H9 (cell line): ENCODE measurements at regions not wholly inside any gene's neighbourhood (a gene's known extent, or its start where the extent isn't known, plus 50 kb on each side); places are given as distances from the start of the nearest gene placed in this dataset.

Experiments
- DNase-seq: peaks from one replicate; pipeline ENCODE4 v3.0.0-alpha.2; 2017
- H2AFZ ChIP-seq: one replicate; pipeline ENCODE4 v1.6.1; 2013; ENCODE audit warnings: mild to moderate bottlenecking, low read length, control low read depth, moderate library complexity
- H2AK5ac ChIP-seq: 2 replicates; pipeline ENCODE4 v1.6.1; 2013; ENCODE audit warnings: low read length, control low read depth, mixed read lengths; ENCODE audit not compliant: insufficient read length
- H2BK120ac ChIP-seq: one replicate; pipeline ENCODE4 v1.6.1; 2013; ENCODE audit warnings: low read depth, mild to moderate bottlenecking, low read length, control low read depth, inconsistent platforms; ENCODE audit not compliant: poor library complexity, severe bottlenecking
- H2BK12ac ChIP-seq: 2 replicates; pipeline ENCODE4 v1.6.1; 2013; ENCODE audit warnings: low read length, control low read depth, mixed read lengths, low read depth; ENCODE audit not compliant: insufficient read length
- H2BK15ac ChIP-seq: 2 replicates; pipeline ENCODE4 v1.6.1; 2013; ENCODE audit warnings: low read depth, low read length, control low read depth
- H2BK20ac ChIP-seq: one replicate; pipeline ENCODE4 v1.6.1; 2013; ENCODE audit warnings: low read depth, mild to moderate bottlenecking, low read length, control low read depth, inconsistent platforms; ENCODE audit not compliant: poor library complexity, severe bottlenecking
- H2BK5ac ChIP-seq: 2 replicates; pipeline ENCODE4 v1.6.1; 2013; ENCODE audit warnings: low read length, control low read depth, mixed read lengths; ENCODE audit not compliant: insufficient read length
- H3K14ac ChIP-seq: 2 replicates; pipeline ENCODE4 v1.6.1; 2013; ENCODE audit warnings: low read length, control low read depth; ENCODE audit not compliant: insufficient read depth
- H3K18ac ChIP-seq: 2 replicates; pipeline ENCODE4 v1.6.1; 2013; ENCODE audit warnings: low read depth, mild to moderate bottlenecking, mixed read lengths, low read length, control low read depth; ENCODE audit not compliant: insufficient read length
- H3K23ac ChIP-seq: 2 replicates; pipeline ENCODE4 v1.6.1; 2013; ENCODE audit warnings: low read length, control low read depth, mixed read lengths, low read depth; ENCODE audit not compliant: insufficient read length
- H3K23me2 ChIP-seq: 2 replicates; pipeline ENCODE4 v1.6.1; 2013; ENCODE audit warnings: low read depth, mild to moderate bottlenecking, mixed read lengths, low read length, control low read depth; ENCODE audit not compliant: insufficient read length, poor library complexity, severe bottlenecking
- H3K27ac ChIP-seq: 2 replicates; pipeline ENCODE4 v1.5.1; 2013; ENCODE audit warnings: low read length, control low read depth, mixed read lengths, low read depth; ENCODE audit not compliant: insufficient read length
- H3K27me3 ChIP-seq: 2 replicates; pipeline ENCODE4 v1.6.1; 2013; ENCODE audit warnings: low read length, control low read depth, inconsistent platforms; ENCODE audit not compliant: insufficient read depth
- H3K4ac ChIP-seq: 2 replicates; pipeline ENCODE4 v1.6.1; 2013; ENCODE audit warnings: low read depth, mild to moderate bottlenecking, control low read depth, inconsistent platforms, low read length, moderate library complexity
- H3K4me1 ChIP-seq: 2 replicates; pipeline ENCODE4 v1.6.1; 2013; ENCODE audit warnings: low read length, control low read depth, inconsistent platforms; ENCODE audit not compliant: insufficient read depth
- H3K4me2 ChIP-seq: 2 replicates; pipeline ENCODE4 v1.6.1; 2013; ENCODE audit warnings: low read length, control low read depth, mixed read lengths; ENCODE audit not compliant: insufficient read length, insufficient read depth
- H3K56ac ChIP-seq: 2 replicates; pipeline ENCODE4 v1.6.1; 2013; ENCODE audit warnings: low read depth, mild to moderate bottlenecking, mixed read lengths, low read length, control low read depth; ENCODE audit not compliant: insufficient read length
- H3K79me1 ChIP-seq: 2 replicates; pipeline ENCODE4 v1.6.1; 2013; ENCODE audit warnings: low read depth, mild to moderate bottlenecking, moderate library complexity, low read length, control low read depth, inconsistent platforms; ENCODE audit not compliant: insufficient read depth, poor library complexity, severe bottlenecking
- H3K79me2 ChIP-seq: 2 replicates; pipeline ENCODE4 v1.6.1; 2013; ENCODE audit warnings: low read length, control low read depth, inconsistent platforms; ENCODE audit not compliant: insufficient read depth
- H3K9ac ChIP-seq: 2 replicates; pipeline ENCODE4 v1.6.1; 2013; ENCODE audit warnings: low read length, control low read depth, mixed read lengths; ENCODE audit not compliant: insufficient read length; ENCODE audit errors: extremely low read depth
- H3K9me3 ChIP-seq: one replicate; pipeline ENCODE4 v1.6.1; 2013; ENCODE audit warnings: low read depth, low read length, inconsistent platforms; ENCODE audit not compliant: control insufficient read depth
- H3T11ph ChIP-seq: one replicate; pipeline ENCODE4 v1.6.1; 2013; ENCODE audit warnings: mild to moderate bottlenecking, low read length, control low read depth, inconsistent platforms
- H4K20me1 ChIP-seq: one replicate; pipeline ENCODE4 v1.6.1; 2013; ENCODE audit not compliant: control insufficient read depth, insufficient read length, insufficient read depth
- H4K5ac ChIP-seq: 2 replicates; pipeline ENCODE4 v1.6.1; 2013; ENCODE audit warnings: low read depth, mild to moderate bottlenecking, mixed read lengths, low read length, control low read depth; ENCODE audit not compliant: insufficient read length
- H4K8ac ChIP-seq: replicated peaks from 2 replicates; pipeline ENCODE4 v1.6.1; 2013; ENCODE audit warnings: low read length, control low read depth, mixed read lengths, low read depth; ENCODE audit not compliant: insufficient read length
- H4K91ac ChIP-seq: 2 replicates; pipeline ENCODE4 v1.6.1; 2013; ENCODE audit warnings: low read depth, mild to moderate bottlenecking, moderate library complexity, mixed read lengths, low read length, control low read depth; ENCODE audit not compliant: insufficient read length
- H3K27ac Mint-ChIP-seq, 3 experiments: 2 replicates in 2 of 3; 3 replicates in 1 of 3; pipeline ENCODE4 v1.8.0; 2020 to 2021; ENCODE audit warnings: mixed read lengths in 3 of 3, mild to moderate bottlenecking in 1 of 3, moderate library complexity in 1 of 3
- H3K27me3 Mint-ChIP-seq: 2 replicates; pipeline ENCODE4 v1.8.0; 2021; ENCODE audit warnings: low read depth, mild to moderate bottlenecking, moderate library complexity, mixed read lengths
- H3K36me3 Mint-ChIP-seq, 3 experiments: 2 replicates in 2 of 3; 3 replicates in 1 of 3; pipeline ENCODE4 v1.8.0; 2020 to 2021; ENCODE audit warnings: low read depth in 3 of 3, mixed read lengths in 3 of 3; ENCODE audit not compliant: insufficient read depth in 1 of 3
- H3K4me1 Mint-ChIP-seq, 2 experiments: 2 replicates each; pipeline ENCODE4 v1.8.0; 2020; ENCODE audit warnings: mixed read lengths in 2 of 2
- H3K4me3 Mint-ChIP-seq, 2 experiments: 2 replicates in 1 of 2; 3 replicates in 1 of 2; pipeline ENCODE4 v1.8.0; 2020 to 2021; ENCODE audit warnings: mild to moderate bottlenecking in 2 of 2, mixed read lengths in 2 of 2, moderate library complexity in 1 of 2
- H3K9me3 Mint-ChIP-seq, 2 experiments: 2 replicates in 1 of 2; 3 replicates in 1 of 2; pipeline ENCODE4 v1.8.0; 2020; ENCODE audit warnings: mild to moderate bottlenecking in 2 of 2, mixed read lengths in 2 of 2, moderate library complexity in 1 of 2
- CTCF ChIP-seq: fragments of 200-600 bp; sonication (generic); conservative IDR thresholded peaks from 3 replicates; pipeline ENCODE4 v1.8.0; 2021; ENCODE audit warnings: antibody characterized with exemption, mild to moderate bottlenecking
- WGBS: extraction: QIAGEN DNeasy Blood & Tissue Kit; methylation state at CpG from one replicate; pipeline ENCODE4 v1.1.7; 2013; ENCODE audit warnings: missing lambda C conversion rate, low lambda C conversion rate, mixed read lengths; ENCODE audit not compliant: insufficient read length; ENCODE audit errors: extremely low coverage; 5-methylcytosine and 5-hydroxymethylcytosine counted together

GRCh38 chr5:87850843-87851242 is 417.8 kb downstream of the TMEM161B start:
- Histone ChIP-seq H3K4me1 (peaks cover 3% of the 10 kb centered on the region), H3K27me3 (no peaks in the 10 kb centered on the region), H2BK12ac (no peak overlapping the region), H3K23ac (no peak overlapping the region), H3K79me2 (no peaks in the 10 kb centered on the region), H3K4ac (no peak overlapping the region), H4K8ac (no peak overlapping the region), H4K5ac (no peak overlapping the region), H3K18ac (no peak overlapping the region), H3K4me2 (no peak overlapping the region), H2BK15ac (no peak overlapping the region), H3K14ac (no peak overlapping the region), H3K27ac (no peak overlapping the region), H4K91ac (no peak overlapping the region), H3K9ac (no peak overlapping the region), H2BK5ac (no peak overlapping the region), H4K20me1 (no peaks in the 10 kb centered on the region), H3T11ph (no peak overlapping the region), H3K56ac (no peak overlapping the region), H2BK120ac (no peak overlapping the region), H3K79me1 (no peaks in the 10 kb centered on the region), H3K23me2 (no peaks in the 10 kb centered on the region), H3K9me3 (no peaks in the 10 kb centered on the region), H2AFZ (no peak overlapping the region), H2BK20ac (no peak overlapping the region), H2AK5ac (no peak overlapping the region)
- Mint-ChIP-seq H3K27me3 (no peaks in the 10 kb centered on the region), H3K4me1 (peaks cover 15 to 16% of the 10 kb centered on the region in 2 experiments), H3K4me3 (no peak overlapping the region), H3K9me3 (no peaks in the 10 kb centered on the region), H3K27ac (no peak overlapping the region; a peak in 1 of 7 replicates), H3K36me3 (no peaks in the 10 kb centered on the region)
- DNase-seq, result no peak
- WGBS, result no CpG with 5 or more reads among the region's 3 CpGs
- TF ChIP-seq CTCF, result no peak
